ENCODE measurements at regions not wholly inside any gene's neighbourhood (a gene's known extent, or its start where the extent isn't known, plus 50 kb on each side); places are given as distances from the start of the nearest gene placed in this dataset.
"Not testable (repeated sequence)": the region's sequence is repeated elsewhere in the genome, so short reads cannot be mapped to it uniquely, and the experiment has no call there.

DNA sequence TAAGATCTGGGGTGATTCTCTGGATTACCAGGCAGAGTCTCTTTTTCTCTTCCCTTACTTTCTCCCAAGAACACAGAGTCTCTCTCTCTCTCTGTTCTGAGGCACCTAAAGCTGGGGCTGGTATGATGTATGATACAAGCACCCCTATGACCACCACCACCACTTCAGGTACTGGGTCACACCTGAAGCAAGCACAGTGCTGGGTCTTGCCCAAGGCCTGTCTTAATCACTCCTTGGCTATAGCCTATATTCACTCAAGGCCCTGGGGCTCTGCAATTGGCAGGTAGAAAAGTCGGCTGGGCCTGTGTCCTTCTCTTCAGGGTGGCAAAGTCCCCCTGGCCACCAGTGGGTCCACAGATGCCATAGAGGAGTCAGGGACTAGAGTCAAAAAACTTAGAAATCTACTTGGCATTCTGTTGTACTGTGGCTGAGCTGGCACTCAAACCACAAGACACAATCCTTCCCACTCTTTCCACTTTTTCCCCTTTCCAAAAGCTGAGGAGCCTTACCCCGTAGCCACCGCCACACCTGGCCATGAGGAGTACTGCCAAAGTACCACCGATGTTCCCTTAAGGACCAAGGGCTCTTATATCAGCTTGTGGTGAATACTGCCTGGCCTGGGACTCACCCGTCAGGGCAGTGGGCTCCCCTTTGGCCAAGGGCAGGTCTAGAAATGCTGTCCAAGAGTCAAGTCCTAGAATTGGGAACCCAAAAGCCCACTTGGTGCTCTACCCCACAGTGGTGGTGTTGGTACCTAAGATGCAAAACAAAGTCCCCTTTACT is 159.2 kb downstream of the POTEM start:
- 50% methylated on average over 1 of the region's 5 CpGs for WGBS (ENCODE audit: insufficient coverage, low coverage, low lambda C conversion rate, missing lambda C conversion rate)
- H3K27me3 ChIP-seq; H3K4me3 ChIP-seq; DNase-seq; intact Hi-C loops (cut with DNase I); H3K9me3 ChIP-seq; H3K27ac ChIP-seq; H3K4me1 ChIP-seq; H3K36me3 ChIP-seq: not testable (repeated sequence)
- ATAC-seq: peak in 1 of 4 donors; percentile 51

DNA sequence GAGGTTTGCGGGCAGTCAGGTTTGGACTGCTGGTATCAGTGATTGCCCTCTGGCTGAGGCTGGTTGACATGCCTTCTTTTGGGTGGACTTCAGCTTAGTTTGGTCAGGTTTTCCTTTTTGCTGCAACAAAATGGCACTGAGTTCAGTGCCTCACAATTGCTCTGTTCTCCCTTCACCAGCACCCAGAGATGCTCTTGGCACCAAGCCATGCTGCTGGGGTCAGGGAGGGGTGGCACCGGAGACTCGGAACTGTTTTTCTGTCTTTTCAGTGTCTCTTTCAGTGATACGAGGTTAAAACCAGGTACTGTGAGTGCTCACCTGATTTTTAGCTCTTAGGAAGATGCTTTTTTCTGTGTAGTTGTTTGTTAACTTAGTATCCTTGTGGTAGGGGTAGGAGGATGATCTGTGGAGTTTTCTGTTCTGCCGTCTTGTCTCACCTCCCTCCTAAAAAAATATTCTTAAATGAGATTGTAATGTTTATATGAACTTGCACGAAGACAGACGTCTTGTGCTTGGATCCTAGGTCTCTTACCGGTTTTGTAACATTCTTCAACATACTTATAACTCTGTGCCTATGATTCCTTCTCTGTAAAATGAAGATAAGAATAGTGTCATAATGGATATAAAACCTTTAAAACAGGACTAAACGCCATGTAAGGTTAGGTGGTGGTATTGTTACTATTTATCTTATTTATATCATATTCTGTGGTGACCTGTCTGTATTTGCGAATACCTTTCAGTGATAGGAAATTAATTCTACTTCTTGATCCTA is 160.6 kb downstream of the POTEM start:
- H3K4me1 ChIP-seq; intact Hi-C loops (cut with DNase I); H3K36me3 ChIP-seq; H3K9me3 ChIP-seq; H3K27ac ChIP-seq; H3K4me3 ChIP-seq; H3K27me3 ChIP-seq; DNase-seq: not testable (repeated sequence)
- 48% methylated on average over 9 of the region's 10 CpGs for WGBS (ENCODE audit: insufficient coverage, low coverage, low lambda C conversion rate, missing lambda C conversion rate)
- peak in 1 of 4 donors; percentile 24 for ATAC-seq

- WGBS (ENCODE audit: insufficient coverage, low coverage, low lambda C conversion rate, missing lambda C conversion rate): no CpG with 5 or more reads among the region's 12 CpGs
- H3K27me3 ChIP-seq; H3K36me3 ChIP-seq; intact Hi-C loops (cut with DNase I); DNase-seq; H3K4me3 ChIP-seq; H3K9me3 ChIP-seq; H3K4me1 ChIP-seq; H3K27ac ChIP-seq: not testable (repeated sequence)
- peak in 1 of 4 donors; percentile 75 for ATAC-seq
Observed at GRCh38 chr14:19131553-19131952, 164.3 kb downstream of the POTEM start.

- peak in 1 of 4 donors; percentile 44 for ATAC-seq
- no CpG with 5 or more reads among the region's 45 CpGs for WGBS (ENCODE audit: insufficient coverage, low coverage, low lambda C conversion rate, missing lambda C conversion rate)
- DNase-seq; H3K4me1 ChIP-seq; H3K4me3 ChIP-seq; H3K36me3 ChIP-seq; H3K9me3 ChIP-seq; intact Hi-C loops (cut with DNase I); H3K27ac ChIP-seq; H3K27me3 ChIP-seq: not testable (repeated sequence)
Observed at GRCh38 chr14:19132013-19132835, 165.0 kb downstream of the POTEM start.

GRCh38 chr14:19132836-19133120 is 165.5 kb downstream of the POTEM start:
- intact Hi-C loops (cut with DNase I); DNase-seq; H3K9me3 ChIP-seq; H3K27ac ChIP-seq; H3K4me1 ChIP-seq; H3K27me3 ChIP-seq; H3K36me3 ChIP-seq; H3K4me3 ChIP-seq: not testable (repeated sequence)
- no CpG with 5 or more reads among the region's 22 CpGs for WGBS (ENCODE audit: insufficient coverage, low coverage, low lambda C conversion rate, missing lambda C conversion rate)
- peak in 1 of 4 donors; percentile 62 for ATAC-seq

- H3K9me3 ChIP-seq; intact Hi-C loops (cut with DNase I); H3K4me1 ChIP-seq; H3K27ac ChIP-seq; H3K36me3 ChIP-seq; H3K4me3 ChIP-seq; H3K27me3 ChIP-seq; DNase-seq: not testable (repeated sequence)
- ATAC-seq: peak in 1 of 4 donors; percentile 51
- 55% methylated on average over 5 of the region's 23 CpGs for WGBS (ENCODE audit: insufficient coverage, low coverage, low lambda C conversion rate, missing lambda C conversion rate)
Observed at GRCh38 chr14:19157106-19157709, 190.0 kb downstream of the POTEM start.

DNA sequence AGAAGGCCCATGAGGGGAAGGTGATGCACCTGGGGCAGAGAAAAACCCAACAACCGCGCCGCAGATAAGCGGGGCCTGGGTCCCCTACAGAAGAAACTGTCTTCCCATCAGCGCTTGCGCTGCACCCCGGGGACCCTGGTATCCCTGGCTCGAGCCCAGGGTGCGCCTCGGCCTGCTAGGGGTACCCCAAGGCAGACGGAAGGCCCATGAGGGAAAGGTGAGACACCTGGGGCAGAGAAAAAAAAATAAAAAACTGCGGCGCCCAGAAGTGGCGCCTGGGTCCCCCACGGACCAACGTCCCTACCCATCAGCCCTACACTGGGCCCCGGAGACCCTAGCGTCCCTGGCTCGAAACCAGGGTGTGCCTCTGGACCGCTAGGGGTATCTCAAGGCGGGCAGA is 190.8 kb downstream of the POTEM start:
- H3K4me1 ChIP-seq; H3K9me3 ChIP-seq; H3K27ac ChIP-seq; H3K4me3 ChIP-seq; DNase-seq; H3K27me3 ChIP-seq; ATAC-seq; intact Hi-C loops (cut with DNase I); H3K36me3 ChIP-seq: not testable (repeated sequence)
- WGBS (ENCODE audit: insufficient coverage, low coverage, low lambda C conversion rate, missing lambda C conversion rate): 61% methylated on average over 8 of the region's 21 CpGs

DNA sequence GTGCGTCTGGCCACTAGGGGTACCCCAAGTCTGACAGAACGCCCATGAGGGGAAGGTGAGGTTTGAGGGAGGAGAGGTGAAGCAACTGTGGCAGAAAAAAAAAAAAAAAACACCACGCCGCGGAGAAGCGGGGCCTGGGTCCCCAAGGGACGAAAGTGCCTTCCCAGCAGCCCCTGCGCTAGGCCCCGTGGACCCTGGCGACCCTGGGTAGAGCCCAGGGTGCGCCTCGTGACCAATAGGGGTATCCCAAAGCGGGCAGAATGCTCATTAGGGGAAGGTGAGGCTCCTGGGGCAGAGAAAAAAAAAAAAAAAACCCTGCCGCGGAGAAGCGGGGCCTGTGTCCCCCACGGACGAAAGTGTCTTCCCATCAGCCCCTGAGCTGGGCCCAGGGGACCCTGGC is 191.4 kb downstream of the POTEM start:
- H3K4me1 ChIP-seq; H3K9me3 ChIP-seq; H3K4me3 ChIP-seq; H3K36me3 ChIP-seq; ATAC-seq; H3K27ac ChIP-seq; H3K27me3 ChIP-seq; intact Hi-C loops (cut with DNase I); DNase-seq: not testable (repeated sequence)
- WGBS (ENCODE audit: insufficient coverage, low coverage, low lambda C conversion rate, missing lambda C conversion rate): no CpG with 5 or more reads among the region's 18 CpGs

DNA sequence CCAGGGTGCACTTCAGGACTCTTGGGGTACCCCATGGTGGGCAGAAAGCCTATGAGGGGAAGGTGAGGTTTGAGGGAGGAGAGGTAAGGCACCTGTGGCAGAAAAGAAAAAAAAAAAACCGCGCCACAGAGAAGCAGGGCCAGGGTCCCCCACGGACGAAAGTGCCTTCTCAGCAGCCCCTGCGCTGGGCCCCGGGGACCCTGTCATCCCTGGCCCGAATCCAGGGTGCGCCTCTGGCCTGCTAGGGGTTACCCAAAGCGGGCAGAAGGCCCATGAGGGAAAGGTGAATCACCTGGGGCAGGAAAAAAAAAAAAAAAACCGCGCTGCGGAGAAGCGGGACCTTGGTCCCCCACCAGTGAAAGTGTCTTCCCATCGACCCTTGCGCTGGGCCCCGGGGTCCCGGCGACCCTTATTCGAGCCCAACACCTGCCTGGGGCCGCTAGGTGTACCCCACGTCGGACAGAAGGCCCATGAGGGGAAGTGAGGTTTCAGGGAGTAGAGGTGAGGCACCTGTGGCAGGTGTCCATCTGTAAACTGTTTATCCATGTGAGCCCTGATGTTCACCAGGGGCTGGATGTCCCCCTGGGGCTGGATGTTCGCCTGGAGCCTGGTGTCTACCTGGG is 191.9 kb downstream of the POTEM start:
- 13% methylated on average over 3 of the region's 23 CpGs for WGBS (ENCODE audit: insufficient coverage, low coverage, low lambda C conversion rate, missing lambda C conversion rate)
- H3K9me3 ChIP-seq; H3K4me3 ChIP-seq; H3K27ac ChIP-seq; ATAC-seq; H3K4me1 ChIP-seq; H3K27me3 ChIP-seq; H3K36me3 ChIP-seq; DNase-seq; intact Hi-C loops (cut with DNase I): not testable (repeated sequence)

- intact Hi-C loops (cut with DNase I); H3K36me3 ChIP-seq; DNase-seq; H3K4me3 ChIP-seq; H3K4me1 ChIP-seq; ATAC-seq; H3K27me3 ChIP-seq; H3K27ac ChIP-seq; H3K9me3 ChIP-seq: not testable (repeated sequence)
- no CpG with 5 or more reads among the region's 1 CpG for WGBS (ENCODE audit: insufficient coverage, low coverage, low lambda C conversion rate, missing lambda C conversion rate)
Observed at GRCh38 chr14:19160379-19160778, 193.1 kb downstream of the POTEM start.

Data from right lobe of liver (tissue), 6 donors.